PC-3 (cell line): ENCODE measurements at regions not wholly inside any gene's neighbourhood (a gene's known extent, or its start where the extent isn't known, plus 50 kb on each side); places are given as distances from the start of the nearest gene placed in this dataset.

Source experiments
- CTCF ChIP-seq: fragments of 300-600 bp; sonication (generic); conservative IDR thresholded peaks from 2 replicates; pipeline ENCODE4 v1.5.1; 2017; ENCODE audit warnings: antibody characterized with exemption, low read depth, mild to moderate bottlenecking, low read length
- EZH2 ChIP-seq: fragments of 300-600 bp; sonication (generic); IDR thresholded peaks from one replicate; pipeline ENCODE4 v1.6.1; 2017; ENCODE audit warnings: antibody characterized with exemption, mild to moderate bottlenecking, low read length; ENCODE audit not compliant: unreplicated experiment
- EZH2phosphoT487 ChIP-seq: fragments of 300-600 bp; sonication (generic); IDR thresholded peaks from 2 replicates; pipeline ENCODE4 v1.6.1; 2018; ENCODE audit warnings: mild to moderate bottlenecking, antibody characterized with exemption, low read length, borderline replicate concordance

- TF ChIP-seq CTCF (no peak), EZH2 (no peak), EZH2phosphoT487 (no peak)
Observed at GRCh38 chr20:30485331-30486102, 771.9 kb upstream of the DEFB115 start.
